K562 (cell line): ENCODE measurements at regions not wholly inside any gene's neighbourhood (a gene's known extent, or its start where the extent isn't known, plus 50 kb on each side); places are given as distances from the start of the nearest gene placed in this dataset.

ENCODE experiments used
- ATAC-seq: fragments of 200-7000 bp; cut with Tn5 transposase; 3 replicates; pipeline ENCODE4 v1.9.1; 2020; ENCODE audit warnings: moderate library complexity
- BruUV-seq: library from RNA; stranded (reverse); fragments of 400-500 nt; replicated peaks from 2 replicates; lab custom pipeline; 2021; lab: Mats Ljungman, UMichigan
- CTCF ChIA-PET: fragments of 300-600 bp; formaldehyde crosslinking; extraction: SDS; loops from one replicate; lab custom pipeline; 2021; ENCODE audit warnings: low intra/inter-chr PET ratio; lab: Yijun Ruan, JAX
- POLR2A ChIA-PET: fragments of 300-600, 350-650 bp; sonication (Branson Sonifier 250); formaldehyde crosslinking; extraction: SDS; loops from one replicate; lab custom pipeline; 2021; ENCODE audit warnings: antibody characterized with exemption, inconsistent platforms; lab: Yijun Ruan, JAX
- DNase-seq, 4 experiments: peaks; one replicate each; pipeline versions ENCODE4 v3.0.0 to v3.0.0-alpha.2; 2011 to 2018; ENCODE audit warnings: low spot score in 3 of 4, mixed read lengths in 3 of 4; ENCODE audit errors: extremely low read depth in 1 of 4
- FAIRE-seq: peaks from 2 replicates; lab custom pipeline; 2011; peaks lifted over from hg19 to GRCh38; lab: Jason Lieb, UNC
- H2AFZ ChIP-seq: 2 replicates; pipeline ENCODE4 v1.6.0; 2011; ENCODE audit warnings: low read depth, low read length, control low read depth, inconsistent platforms
- H3K27ac ChIP-seq: fragments of 200-600 bp; 3 replicates; pipeline ENCODE4 v1.8.0; 2011; ENCODE audit warnings: low read depth, mild to moderate bottlenecking, control low read depth, inconsistent platforms, low read length, moderate library complexity, mixed read lengths; ENCODE audit errors: extremely low read depth
- H3K27me3 ChIP-seq, 2 experiments: fragments of 300-600 bp in 1 of 2; 2 replicates in 1 of 2; 3 replicates in 1 of 2; pipeline versions ENCODE4 v1.6.0 to v1.8.0; 2011; ENCODE audit warnings: inconsistent platforms in 2 of 2, low read length in 2 of 2, mild to moderate bottlenecking in 1 of 2, mixed read lengths in 1 of 2, moderate library complexity in 1 of 2; ENCODE audit not compliant: control insufficient read depth in 2 of 2, insufficient read depth in 2 of 2
- H3K36me3 ChIP-seq: fragments of 300-600 bp; 3 replicates; pipeline ENCODE4 v1.8.0; 2011; ENCODE audit warnings: mild to moderate bottlenecking, low read length, inconsistent platforms; ENCODE audit not compliant: control insufficient read depth, insufficient read depth
- H3K4me1 ChIP-seq, 2 experiments: fragments of 200-600 bp in 1 of 2; replicated peaks in 1 of 2; 2 replicates in 1 of 2; 3 replicates in 1 of 2; pipeline versions ENCODE4 v1.5.1 to v1.8.0; 2011; ENCODE audit warnings: inconsistent platforms in 2 of 2, low read length in 2 of 2, mild to moderate bottlenecking in 1 of 2, mixed read lengths in 1 of 2, moderate library complexity in 1 of 2; ENCODE audit not compliant: control insufficient read depth in 2 of 2, insufficient read depth in 2 of 2
- H3K4me2 ChIP-seq: 2 replicates; pipeline ENCODE4 v1.6.1; 2011; ENCODE audit warnings: low read length, control low read depth, inconsistent platforms, mixed read lengths; ENCODE audit not compliant: insufficient read depth
- H3K4me3 ChIP-seq: fragments of 200-600 bp; sonication (generic), shearing (Covaris generic); 2 replicates; pipeline ENCODE4 v1.5.1; 2016; ENCODE audit warnings: control low read depth, inconsistent platforms
- H3K79me2 ChIP-seq: fragments of 200-600 bp; 3 replicates; pipeline ENCODE4 v1.8.0; 2011; ENCODE audit warnings: low read length, inconsistent platforms; ENCODE audit not compliant: control insufficient read depth, insufficient read depth
- H3K9ac ChIP-seq, 2 experiments: 2 replicates each; pipeline versions ENCODE4 v1.6.0 to v1.6.1; 2011; ENCODE audit warnings: low read depth in 2 of 2, low read length in 2 of 2, control low read depth in 1 of 2, inconsistent platforms in 1 of 2, mild to moderate bottlenecking in 1 of 2, mixed read lengths in 1 of 2; ENCODE audit not compliant: insufficient read depth in 1 of 2
- H3K9me1 ChIP-seq: one replicate; pipeline ENCODE4 v1.6.0; 2011; ENCODE audit warnings: inconsistent platforms, mild to moderate bottlenecking, low read length, moderate library complexity; ENCODE audit not compliant: control insufficient read depth, insufficient read depth
- H3K9me3 ChIP-seq: replicated peaks from 2 replicates; pipeline ENCODE4 v1.5.1; 2011; ENCODE audit warnings: low read depth, low read length, inconsistent platforms; ENCODE audit not compliant: control insufficient read depth, insufficient read depth
- H4K20me1 ChIP-seq: replicated peaks from 2 replicates; pipeline ENCODE4 v1.6.1; 2011; ENCODE audit warnings: low read length, inconsistent platforms, mixed read lengths; ENCODE audit not compliant: control insufficient read depth, insufficient read depth
- MAFF ChIP-seq: IDR thresholded peaks from 2 replicates; pipeline ENCODE4 v1.6.1; 2012; ENCODE audit warnings: low read length, improper control_type of control experiment
- RAD51 ChIP-seq: fragments of 450-650 bp; IDR thresholded peaks from 2 replicates; pipeline ENCODE4 v1.7.1; 2016; ENCODE audit warnings: low read depth, mild to moderate bottlenecking, borderline replicate concordance
- ZNF277 ChIP-seq: fragments of 250-450 bp; sonication (Bioruptor Pico); IDR thresholded peaks from 2 replicates; pipeline ENCODE4 v1.8.0; 2022; ENCODE audit warnings: inconsistent platforms, mild to moderate bottlenecking, moderate library complexity, borderline replicate concordance
- ZNF639 ChIP-seq, 2 experiments: fragments of 200-800 bp in 1 of 2; sonication (Bioruptor generic) in 1 of 2; sonication (generic) in 1 of 2; formaldehyde crosslinking in 1 of 2; IDR thresholded peaks in 1 of 2; conservative IDR thresholded peaks in 1 of 2; 2 replicates each; pipeline versions ENCODE4 v1.5.0 to v1.6.1; 2016 to 2020; ENCODE audit warnings: missing compliant biosample characterization in 1 of 2, missing genetic modification characterization in 1 of 2, missing genetic modification reagents in 1 of 2
- ZNF695 ChIP-seq: fragments of 450-650 bp; formaldehyde crosslinking; IDR thresholded peaks from 2 replicates; pipeline ENCODE4 v1.4.0; 2020; ENCODE audit warnings: mild to moderate bottlenecking, moderate library complexity
- WGBS: fragments of 100-300 bp; shearing (Covaris generic); methylation state at CpG from one replicate; pipeline ENCODE4 v1.1.6; 2016; ENCODE audit warnings: low coverage, mixed read lengths; ENCODE audit not compliant: insufficient coverage; ENCODE audit errors: missing lambda C conversion rate; 5-methylcytosine and 5-hydroxymethylcytosine counted together
- in situ Hi-C: fragments of 300-500 bp; cut with MboI; formaldehyde crosslinking; loops from 4 replicates; pipeline ENCODE4 v1.15.0; 2018; ENCODE audit warnings: inconsistent platforms, mixed read lengths
- intact Hi-C: fragments of 100-400 bp; cut with micrococcal nuclease; formaldehyde crosslinking; loops from 2 replicates; pipeline ENCODE4 v1.14.2; 2022

- TF ChIP-seq ZNF639 (CRISPR knock-in tag; conservative IDR thresholded peaks at IDR 0.05 in 1 of 2, IDR thresholded peaks at IDR 0.05 in 1 of 2): no peak
- no peak for TF ChIP-seq MAFF
- TF ChIP-seq RAD51: no peak
Observed at GRCh38 chr13:73399347-73400216, 340.8 kb downstream of the KLF5 start (continued).

GRCh38 chr13:73397496-73398305, 338.9 kb downstream of the KLF5 start:
- Histone ChIP-seq H3K79me2 (no peaks in the 10 kb centered on the region), H3K4me3 (no peak overlapping the region), H3K9ac (no peak overlapping the region), H3K27ac (no peak overlapping the region), H3K9me1 (no peaks in the 10 kb centered on the region), H4K20me1 (no peaks in the 10 kb centered on the region), H3K9me3 (no peaks in the 10 kb centered on the region), H3K36me3 (no peaks in the 10 kb centered on the region), H3K4me2 (no peak overlapping the region), H3K27me3 (no peaks in the 10 kb centered on the region), H2AFZ (no peak overlapping the region), H3K4me1 (no peaks in the 10 kb centered on the region)
- BruUV-seq: no TSS peak
- TF ChIP-seq ZNF277 (CRISPR knock-in tag): no peak
- no peak for TF ChIP-seq ZNF695
- 0% methylated on average over 3 of the region's 8 CpGs for WGBS
- DNase-seq (no peak), FAIRE-seq (no peak), ATAC-seq (no peak)
- POLR2A ChIA-PET: no interaction called here
- intact Hi-C loops (no loop called here), in situ Hi-C loops (no loop called here)
- CTCF ChIA-PET: no interaction called here
